HG02943 (cell line): ENCODE measurements at regions not wholly inside any gene's neighbourhood (a gene's known extent, or its start where the extent isn't known, plus 50 kb on each side); places are given as distances from the start of the nearest gene placed in this dataset.

Experiments used
- ATAC-seq: cut with Tn5 transposase; IDR thresholded peaks from one replicate; pipeline ENCODE4 v1.9.1; 2021; ENCODE audit warnings: mild to moderate bottlenecking, low read depth, moderate library complexity; ENCODE audit not compliant: unreplicated experiment

GRCh38 chr11:121801781-121802180 is 314.2 kb downstream of the BLID start:
- ATAC-seq: no peak

GRCh38 chr11:121801394-121801748 is 314.6 kb downstream of the BLID start:
- no peak for ATAC-seq

DNA sequence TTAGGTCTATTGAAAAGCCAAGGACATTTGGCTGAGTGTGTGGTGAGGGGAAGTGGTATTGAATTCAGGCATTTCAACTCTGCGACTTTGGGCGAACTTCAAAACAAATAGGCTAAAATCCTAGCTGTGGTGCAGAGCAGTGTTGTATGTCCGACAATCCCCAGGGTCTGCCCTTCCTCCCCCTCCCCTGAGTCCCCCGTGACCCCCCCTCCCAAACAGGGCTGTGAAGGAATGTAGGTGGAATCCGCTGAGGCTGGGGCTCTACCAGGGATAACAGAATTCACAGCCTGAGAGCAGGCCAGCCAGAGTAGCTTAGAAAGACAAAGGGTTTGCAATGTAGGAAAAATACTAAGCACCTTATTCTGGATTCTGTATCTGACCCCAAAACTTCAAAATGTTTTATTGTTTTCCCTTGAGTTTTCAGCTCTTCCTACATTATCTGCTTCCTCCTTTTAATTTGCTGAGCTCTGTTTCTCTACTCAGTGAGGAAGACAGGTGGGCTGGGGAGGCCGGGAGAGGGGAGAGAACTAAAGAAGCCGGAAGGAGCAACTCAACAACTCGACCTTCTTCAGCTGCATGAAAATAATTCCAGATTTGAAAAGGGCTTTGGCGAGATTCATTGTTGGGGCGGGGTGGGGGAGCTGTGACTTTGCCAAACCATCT is 315.2 kb downstream of the BLID start:
- ATAC-seq: no peak

DNA sequence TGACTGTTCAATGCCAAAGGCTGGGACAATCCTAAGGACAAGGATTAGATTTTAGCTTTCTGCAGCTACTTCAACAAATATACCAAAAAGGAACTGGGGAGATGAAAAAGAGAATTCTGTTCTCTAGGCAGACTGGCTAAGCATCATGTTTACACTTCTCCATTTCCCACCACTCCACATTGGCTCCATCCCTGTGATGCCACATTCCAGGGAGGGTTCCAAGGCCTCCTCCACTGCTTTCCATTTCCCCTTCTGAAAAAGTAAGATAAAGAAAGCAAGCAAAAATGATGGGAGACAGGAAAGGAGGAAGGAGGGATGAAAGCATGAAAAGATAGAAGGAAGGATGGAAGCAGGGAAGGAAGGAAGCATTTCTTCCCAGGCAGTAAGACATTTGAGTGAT is 315.8 kb downstream of the BLID start:
- no peak for ATAC-seq

DNA sequence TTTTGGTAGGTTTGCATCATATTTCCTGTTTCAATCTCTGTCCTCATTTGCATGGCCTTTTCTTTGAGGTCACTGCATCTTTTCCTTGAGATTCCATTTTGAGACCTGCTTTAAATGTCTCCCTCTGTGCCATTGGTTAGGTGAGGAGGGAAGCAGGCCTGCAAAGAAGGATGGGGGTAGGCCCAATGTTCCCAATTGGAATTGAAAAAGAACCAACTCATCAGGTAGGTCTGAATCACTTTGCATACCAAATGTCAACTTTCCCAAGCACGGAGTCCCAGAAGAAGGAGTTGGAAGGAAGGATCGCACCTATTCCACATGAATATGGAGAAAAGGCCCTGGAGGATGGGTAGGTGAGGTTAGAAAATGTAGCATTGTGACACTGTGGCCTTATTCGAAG is 318.5 kb downstream of the BLID start:
- ATAC-seq: no peak

DNA sequence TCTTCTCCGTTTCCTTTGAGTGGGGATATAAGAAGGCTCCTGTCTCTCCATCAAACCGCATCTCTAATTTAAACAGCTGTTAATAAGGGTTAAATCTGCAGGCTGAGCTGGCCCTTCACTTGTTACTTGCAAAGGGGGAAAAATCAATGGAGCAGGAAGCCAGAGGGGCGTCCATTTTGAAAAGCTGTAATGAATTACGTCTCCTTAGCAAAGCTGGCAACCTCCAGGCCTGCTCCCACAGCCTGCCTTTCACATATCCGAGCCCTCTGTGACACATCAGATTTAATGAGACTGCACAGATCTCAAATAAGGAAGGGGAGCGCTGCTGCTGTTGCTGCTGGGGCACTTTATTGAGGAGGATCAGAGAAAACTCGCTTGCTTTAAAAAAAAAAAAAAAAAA is 320.8 kb downstream of the BLID start:
- no peak for ATAC-seq

- no peak for ATAC-seq
Measured at GRCh38 chr11:121794671-121795141, 321.3 kb downstream of the BLID start.

DNA sequence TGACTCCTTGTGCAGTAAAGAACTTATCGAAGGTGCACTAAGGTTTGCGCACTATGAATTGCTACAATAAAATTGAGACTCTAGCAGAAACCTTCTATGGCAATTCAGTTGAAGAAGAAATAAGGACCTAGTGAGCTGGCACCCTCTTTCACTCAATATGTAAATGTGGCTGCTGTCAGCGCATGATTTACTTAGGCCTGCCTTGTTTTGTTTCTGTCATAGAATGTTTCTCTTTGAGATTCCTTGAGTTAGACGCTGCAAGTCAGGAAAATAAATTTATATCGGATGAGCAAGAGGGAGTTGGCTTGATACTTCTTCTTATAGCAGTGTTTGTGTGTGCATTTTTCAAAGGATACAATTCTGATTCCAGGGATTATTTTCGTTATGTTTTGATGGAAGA is 322.1 kb downstream of the BLID start:
- ATAC-seq: no peak

GRCh38 chr11:121793291-121793690 is 322.7 kb downstream of the BLID start:
- ATAC-seq: no peak

- no peak for ATAC-seq
Measured at GRCh38 chr11:121792185-121792584, 323.8 kb downstream of the BLID start.

DNA sequence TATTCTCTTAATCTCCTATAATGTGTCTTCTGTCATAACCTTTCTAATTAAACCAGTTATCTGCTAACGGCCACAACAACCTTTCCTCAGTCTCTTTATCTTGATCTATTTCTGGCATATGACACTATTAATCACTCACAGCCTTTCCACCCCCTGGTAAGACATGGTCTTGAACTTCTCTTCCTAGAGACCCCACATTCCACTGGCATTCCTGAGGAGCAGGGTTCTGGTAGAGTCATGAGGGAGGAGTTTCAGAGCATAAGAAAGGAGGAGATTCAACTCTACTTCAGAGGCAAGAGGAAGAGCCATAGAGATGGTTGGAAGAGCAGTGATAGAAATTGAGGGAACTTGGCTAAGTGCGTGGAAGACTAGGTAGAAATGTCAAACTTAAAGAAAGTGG is 325.6 kb downstream of the BLID start:
- ATAC-seq: no peak

DNA sequence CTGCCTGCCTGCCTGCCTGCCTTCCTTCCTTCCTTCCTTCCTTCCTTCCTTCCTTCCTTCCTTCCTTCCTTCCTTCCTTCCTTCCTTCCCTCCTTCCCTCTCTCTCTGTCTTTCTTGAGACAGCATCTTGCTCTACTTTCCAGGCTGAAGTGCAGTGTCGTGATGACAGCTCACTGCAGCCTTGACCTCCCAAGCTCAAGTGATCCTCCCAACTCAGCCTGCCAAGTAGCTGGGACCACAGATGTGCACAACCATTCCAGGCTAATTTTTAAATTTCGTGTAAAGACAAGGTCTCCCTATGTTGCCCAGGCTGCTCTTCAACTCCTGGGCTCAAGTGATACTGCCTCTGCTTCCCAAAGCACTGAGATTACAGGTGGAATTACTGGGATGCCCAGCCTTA is 328.2 kb upstream of the SORL1-AS1 start:
- no peak for ATAC-seq

GRCh38 chr11:121777056-121777455 is 324.3 kb upstream of the SORL1-AS1 start:
- ATAC-seq: no peak

- ATAC-seq: no peak
Measured at GRCh38 chr11:121775276-121775675, 322.5 kb upstream of the SORL1-AS1 start.

- no peak for ATAC-seq
Measured at GRCh38 chr11:121773076-121773475, 320.3 kb upstream of the SORL1-AS1 start.

GRCh38 chr11:121770939-121771595 is 318.3 kb upstream of the SORL1-AS1 start:
- ATAC-seq: no peak

GRCh38 chr11:121769191-121769590 is 316.4 kb upstream of the SORL1-AS1 start:
- ATAC-seq: no peak

DNA sequence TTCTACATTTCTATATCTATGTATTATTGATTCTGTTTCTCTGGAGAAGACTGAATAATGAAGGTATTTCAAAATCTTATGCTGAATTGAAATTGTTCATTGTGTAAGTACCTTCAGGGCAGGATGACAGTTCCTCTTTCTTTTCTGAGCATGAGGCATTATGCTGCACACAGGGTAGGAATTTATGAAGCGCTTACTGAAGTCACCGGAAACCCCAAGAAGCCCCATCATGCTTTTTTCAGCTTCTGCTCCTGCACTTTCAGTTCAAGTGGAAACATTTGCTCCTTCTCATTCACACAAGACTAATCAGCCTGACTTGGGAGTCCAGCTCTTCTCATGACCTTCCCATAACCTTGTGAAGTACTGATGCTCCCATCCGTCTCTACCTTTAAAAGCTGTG is 314.7 kb upstream of the SORL1-AS1 start:
- ATAC-seq: no peak

GRCh38 chr11:121766991-121767390 is 314.2 kb upstream of the SORL1-AS1 start:
- ATAC-seq: no peak

DNA sequence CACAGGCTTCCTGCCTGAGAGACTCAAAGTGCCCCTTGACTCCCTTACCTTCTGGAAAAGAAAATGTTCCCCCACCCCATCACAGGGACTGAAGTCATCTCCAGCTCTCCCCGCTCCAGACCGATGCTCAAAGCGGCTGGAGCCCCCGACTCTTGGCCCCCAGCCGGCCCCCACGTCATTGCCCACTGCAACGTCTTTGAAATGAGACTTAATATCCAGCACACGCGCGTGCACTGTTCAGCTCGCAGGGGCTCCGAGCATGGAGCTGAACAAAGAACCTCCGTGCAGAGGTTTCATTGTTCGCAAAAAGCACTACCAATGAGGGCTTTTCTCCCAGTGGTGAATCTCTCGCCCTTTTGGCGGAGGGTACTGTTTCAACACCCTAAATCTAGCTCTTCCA is 313.4 kb upstream of the SORL1-AS1 start:
- no peak for ATAC-seq

- ATAC-seq: peak; percentile 73
Measured at GRCh38 chr11:121763526-121763925, 310.8 kb upstream of the SORL1-AS1 start.

DNA sequence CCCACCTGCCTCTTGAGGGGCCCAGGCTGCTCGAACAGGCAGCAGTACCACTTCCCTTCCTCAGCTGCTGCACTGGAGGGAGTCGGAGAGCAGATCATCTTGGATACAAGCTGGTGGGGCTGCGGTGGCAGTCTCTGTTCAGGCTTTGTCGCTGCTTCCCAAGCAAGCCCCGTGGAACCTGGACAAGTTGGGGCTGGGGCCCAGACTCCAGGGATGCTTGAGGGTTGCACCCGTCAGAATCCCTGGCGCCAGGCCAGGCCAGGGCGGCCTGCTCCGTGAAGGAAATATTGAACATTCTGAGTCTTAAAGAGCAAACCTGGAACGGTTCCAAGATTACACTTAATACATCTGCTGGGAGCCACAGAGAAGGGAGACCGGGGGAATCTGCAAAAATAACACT is 310.1 kb upstream of the SORL1-AS1 start:
- no peak for ATAC-seq
